IPS-15b (cell line): ENCODE measurements at regions not wholly inside any gene's neighbourhood (a gene's known extent, or its start where the extent isn't known, plus 50 kb on each side); places are given as distances from the start of the nearest gene placed in this dataset.

Source experiments
- H3K27me3 ChIP-seq: one replicate; pipeline ENCODE4 v1.6.1; 2013; ENCODE audit warnings: low read length; ENCODE audit not compliant: control insufficient read depth, insufficient read depth
- H3K36me3 ChIP-seq: one replicate; pipeline ENCODE4 v1.6.1; 2013; ENCODE audit warnings: low read length; ENCODE audit not compliant: control insufficient read depth, insufficient read depth
- H3K4me1 ChIP-seq: one replicate; pipeline ENCODE4 v1.6.1; 2013; ENCODE audit warnings: mild to moderate bottlenecking, low read length; ENCODE audit not compliant: control insufficient read depth, insufficient read depth
- H3K4me3 ChIP-seq: one replicate; pipeline ENCODE4 v1.5.1; 2013; ENCODE audit warnings: low read depth, low read length
- H3K9ac ChIP-seq: one replicate; pipeline ENCODE4 v1.6.1; 2013; ENCODE audit warnings: low read depth, mild to moderate bottlenecking, low read length
- H3K9me3 ChIP-seq: one replicate; pipeline ENCODE4 v1.6.1; 2013; ENCODE audit warnings: mild to moderate bottlenecking, low read length; ENCODE audit not compliant: control insufficient read depth, insufficient read depth

DNA sequence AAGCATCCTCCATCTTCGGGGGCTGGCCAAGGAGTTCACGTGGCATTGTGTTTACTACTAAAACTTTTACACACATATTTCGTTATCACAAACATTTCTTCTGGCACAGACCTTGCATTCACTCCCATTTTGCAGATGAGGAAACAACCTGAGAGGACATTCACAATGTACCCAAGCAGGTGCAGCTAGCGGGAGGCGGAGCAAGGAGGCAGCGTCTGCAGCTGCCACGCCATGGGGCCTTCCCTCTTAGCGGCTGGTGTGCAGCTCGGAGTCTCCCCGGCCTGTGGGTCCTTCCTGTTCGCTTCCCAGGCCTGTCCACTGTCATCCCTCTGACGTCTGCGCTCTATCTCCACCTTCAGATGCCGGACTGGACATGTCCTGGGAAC is 807.8 kb downstream of the TBC1D22A start:
- no peaks in the 10 kb centered on the region for H3K27me3 ChIP-seq
- no peak overlapping the region for H3K4me3 ChIP-seq
- no peaks in the 10 kb centered on the region for H3K36me3 ChIP-seq
- H3K9me3 ChIP-seq, result peaks cover 27% of the 10 kb centered on the region
- no peaks in the 10 kb centered on the region for H3K4me1 ChIP-seq
- H3K9ac ChIP-seq, result no peak overlapping the region

DNA sequence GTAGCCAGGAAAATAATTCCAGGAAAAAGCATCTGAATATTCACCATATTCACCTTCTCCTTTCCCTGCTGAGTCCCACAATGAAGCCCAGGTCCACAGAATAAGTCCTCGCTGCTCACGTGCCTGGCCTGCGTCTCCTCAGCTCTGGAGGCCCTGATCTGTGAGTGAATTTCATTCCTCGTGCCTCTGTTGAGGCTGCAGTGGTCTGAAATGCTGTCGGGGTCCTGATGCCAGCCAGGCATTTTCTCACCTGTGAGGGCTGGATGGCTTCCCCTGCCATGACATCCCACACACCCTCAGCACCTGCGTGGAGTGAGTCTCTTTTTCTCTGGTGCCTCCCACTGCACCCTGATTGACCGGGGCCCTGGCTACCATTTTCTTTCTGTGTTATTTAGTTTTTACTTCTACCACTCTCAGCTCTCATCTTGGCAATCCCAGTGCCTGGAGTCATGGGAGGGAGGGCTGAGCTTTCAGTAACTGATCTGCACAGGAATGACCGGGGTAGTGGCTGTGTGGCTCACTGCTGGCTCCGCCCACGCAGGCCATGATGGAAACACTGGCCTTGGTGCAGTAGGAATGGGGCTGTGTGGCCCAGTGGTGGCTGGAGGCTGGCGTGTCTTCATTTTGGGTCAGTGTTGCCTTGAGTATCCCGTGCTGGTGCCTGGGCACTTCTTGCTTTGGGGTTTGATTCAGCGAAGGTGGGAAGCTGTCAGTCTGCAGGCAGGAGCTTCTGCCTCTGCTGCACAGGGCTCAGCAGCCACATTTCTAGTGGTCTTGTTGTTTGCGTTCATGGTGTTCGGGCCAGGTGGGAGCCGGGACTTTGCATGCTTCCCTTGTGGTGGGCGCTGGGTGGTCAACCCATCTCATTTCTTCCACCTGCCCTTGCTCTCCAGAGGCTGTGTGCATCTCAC is 807.2 kb downstream of the TBC1D22A start:
- no peaks in the 10 kb centered on the region for H3K4me1 ChIP-seq
- H3K4me3 ChIP-seq, result no peak overlapping the region
- H3K9ac ChIP-seq, result no peak overlapping the region
- peaks cover 27% of the 10 kb centered on the region for H3K9me3 ChIP-seq
- no peaks in the 10 kb centered on the region for H3K36me3 ChIP-seq
- H3K27me3 ChIP-seq, result no peaks in the 10 kb centered on the region

- H3K9ac ChIP-seq, result no peak overlapping the region
- H3K4me1 ChIP-seq, result no peaks in the 10 kb centered on the region
- peaks cover 20% of the 10 kb centered on the region for H3K9me3 ChIP-seq
- H3K4me3 ChIP-seq, result no peak overlapping the region
- no peaks in the 10 kb centered on the region for H3K36me3 ChIP-seq
- H3K27me3 ChIP-seq, result no peaks in the 10 kb centered on the region
Measured at GRCh38 chr22:47568700-47569099, 806.2 kb downstream of the TBC1D22A start.

DNA sequence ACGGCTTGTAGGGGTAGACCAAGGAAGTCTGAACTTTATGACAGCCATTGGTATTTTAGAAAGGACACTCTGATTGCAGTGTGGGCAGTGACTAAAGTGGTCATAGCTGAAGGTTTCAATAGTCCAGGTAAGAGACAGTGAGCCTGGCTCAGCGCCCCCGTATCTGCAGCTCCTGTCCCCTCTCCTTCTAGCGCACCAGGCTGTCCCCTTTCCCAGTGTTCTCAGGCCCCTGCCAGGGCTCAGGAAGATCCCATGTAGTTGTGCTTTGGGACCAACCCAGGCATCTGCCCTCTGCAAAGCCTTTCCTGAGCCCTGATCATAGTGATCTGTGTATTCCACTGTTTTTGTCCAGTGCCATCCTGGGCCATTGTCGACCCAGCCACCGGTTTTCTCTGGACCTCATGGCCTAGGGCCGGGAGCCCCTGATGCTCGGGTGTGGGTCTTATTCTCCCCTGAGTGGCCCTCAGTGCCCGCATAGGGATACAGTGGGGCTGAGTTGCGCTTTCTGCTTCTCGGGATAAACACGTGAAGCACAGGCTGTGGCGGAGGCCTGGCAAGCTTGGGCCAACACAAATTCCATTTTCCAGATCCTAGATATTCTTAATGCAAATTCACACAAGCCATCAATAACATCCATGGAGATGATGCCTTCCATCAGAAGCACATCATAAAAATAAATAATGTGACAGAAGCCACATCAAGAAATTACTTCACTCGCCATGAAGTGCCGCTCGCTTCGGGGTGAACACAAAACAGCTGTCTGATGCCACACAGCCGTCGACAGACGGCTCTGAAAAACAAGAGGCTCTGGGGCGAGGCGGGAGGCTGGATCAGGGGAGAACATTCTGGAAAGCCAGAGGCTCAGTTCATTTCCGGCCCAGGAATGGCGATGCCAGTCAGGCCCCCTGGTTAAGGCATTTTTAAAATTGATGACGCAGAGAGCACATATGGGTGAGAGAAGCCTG is 805.0 kb downstream of the TBC1D22A start:
- Histone ChIP-seq H3K9ac (no peak overlapping the region), H3K4me3 (no peak overlapping the region), H3K36me3 (no peaks in the 10 kb centered on the region), H3K27me3 (no peaks in the 10 kb centered on the region), H3K4me1 (no peaks in the 10 kb centered on the region), H3K9me3 (peaks cover 20% of the 10 kb centered on the region)

DNA sequence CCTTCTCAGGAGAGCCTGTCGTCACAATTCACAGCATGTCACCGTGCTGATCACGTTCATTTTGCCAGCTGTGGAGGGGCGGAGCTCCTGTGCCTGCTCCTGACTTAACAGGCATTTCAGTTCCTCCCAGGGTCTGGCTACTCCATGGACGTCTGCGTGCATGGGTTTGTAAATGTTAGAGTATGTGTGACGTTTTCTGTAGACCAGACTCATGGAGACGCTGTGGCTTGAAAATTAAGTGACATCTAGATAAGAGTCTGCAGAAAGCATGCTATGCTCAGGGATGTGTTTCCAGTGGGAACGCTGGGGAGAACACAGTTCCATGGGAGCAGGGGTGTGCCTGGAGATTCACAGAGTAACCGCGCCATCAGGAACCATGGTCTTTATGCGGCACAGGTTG is 804.0 kb downstream of the TBC1D22A start:
- Histone ChIP-seq H3K4me3 (no peak overlapping the region), H3K4me1 (no peaks in the 10 kb centered on the region), H3K36me3 (no peaks in the 10 kb centered on the region), H3K27me3 (no peaks in the 10 kb centered on the region), H3K9me3 (peaks cover 16% of the 10 kb centered on the region), H3K9ac (no peak overlapping the region)

GRCh38 chr22:47565607-47566006 is 803.2 kb downstream of the TBC1D22A start:
- no peaks in the 10 kb centered on the region for H3K4me1 ChIP-seq
- H3K4me3 ChIP-seq, result no peak overlapping the region
- no peaks in the 10 kb centered on the region for H3K36me3 ChIP-seq
- no peak overlapping the region for H3K9ac ChIP-seq
- H3K27me3 ChIP-seq, result no peaks in the 10 kb centered on the region
- H3K9me3 ChIP-seq, result peaks cover 14% of the 10 kb centered on the region

- no peak overlapping the region for H3K9ac ChIP-seq
- no peaks in the 10 kb centered on the region for H3K27me3 ChIP-seq
- no peaks in the 10 kb centered on the region for H3K4me1 ChIP-seq
- H3K9me3 ChIP-seq, result peaks cover 12% of the 10 kb centered on the region
- H3K36me3 ChIP-seq, result no peaks in the 10 kb centered on the region
- no peak overlapping the region for H3K4me3 ChIP-seq
Measured at GRCh38 chr22:47564651-47565434, 802.4 kb downstream of the TBC1D22A start.

DNA sequence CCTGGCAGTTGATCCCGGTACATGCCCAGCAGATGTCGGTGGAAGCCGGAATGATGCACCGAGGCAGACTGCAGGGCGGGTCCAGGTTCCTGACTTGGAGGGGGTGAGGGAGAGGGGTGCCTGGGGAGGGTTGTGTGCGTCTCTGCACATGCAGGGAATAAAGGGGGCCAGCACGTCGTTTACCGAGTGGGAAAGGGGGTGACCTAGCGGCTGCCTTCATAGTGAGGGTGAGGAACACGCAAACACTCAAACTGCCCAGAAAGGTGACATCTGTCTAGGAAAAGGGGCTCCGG is 801.7 kb downstream of the TBC1D22A start:
- Histone ChIP-seq H3K9me3 (peaks cover 14% of the 10 kb centered on the region), H3K4me3 (no peak overlapping the region), H3K9ac (no peak overlapping the region), H3K36me3 (no peaks in the 10 kb centered on the region), H3K4me1 (no peaks in the 10 kb centered on the region), H3K27me3 (no peaks in the 10 kb centered on the region)

DNA sequence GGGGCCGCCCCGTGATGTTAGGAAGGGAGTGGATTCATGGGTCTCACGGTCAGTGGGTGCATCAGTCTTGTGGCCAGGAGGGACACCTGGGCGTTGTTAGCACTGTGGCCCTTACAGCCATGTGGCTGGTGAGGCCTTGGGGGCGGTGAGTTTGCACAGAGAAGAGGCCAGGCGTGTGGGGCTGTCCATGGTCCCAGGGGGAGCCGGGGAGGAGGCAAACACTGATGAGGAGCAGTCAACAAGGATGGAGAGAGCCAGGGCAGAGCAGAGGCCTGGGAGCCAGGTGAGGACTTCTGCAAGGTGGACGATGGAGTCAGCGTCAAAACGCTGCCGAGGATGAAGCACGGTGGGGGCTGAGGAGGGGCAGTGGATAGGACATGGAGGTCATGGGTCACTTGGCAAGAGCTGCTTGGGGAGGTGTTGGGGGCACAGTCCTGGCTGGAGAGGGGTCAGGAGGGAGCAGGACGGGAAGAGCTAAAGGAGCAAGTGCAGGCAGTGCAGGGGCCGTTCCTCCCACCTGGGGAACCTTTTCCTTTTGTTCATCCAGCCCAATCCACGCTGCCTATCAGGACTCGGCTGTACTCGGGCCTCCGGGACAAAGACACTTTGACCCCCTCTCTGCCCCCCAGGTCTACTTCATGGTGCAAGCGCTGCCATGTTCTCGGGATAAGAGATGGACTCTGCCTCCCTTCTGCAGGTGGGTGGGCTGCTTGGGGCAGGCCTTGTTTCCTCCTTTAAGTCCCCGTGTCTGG is 801.1 kb downstream of the TBC1D22A start:
- no peaks in the 10 kb centered on the region for H3K36me3 ChIP-seq
- peaks cover 19% of the 10 kb centered on the region for H3K9me3 ChIP-seq
- H3K4me3 ChIP-seq, result no peak overlapping the region
- no peaks in the 10 kb centered on the region for H3K4me1 ChIP-seq
- no peaks in the 10 kb centered on the region for H3K27me3 ChIP-seq
- no peak overlapping the region for H3K9ac ChIP-seq

DNA sequence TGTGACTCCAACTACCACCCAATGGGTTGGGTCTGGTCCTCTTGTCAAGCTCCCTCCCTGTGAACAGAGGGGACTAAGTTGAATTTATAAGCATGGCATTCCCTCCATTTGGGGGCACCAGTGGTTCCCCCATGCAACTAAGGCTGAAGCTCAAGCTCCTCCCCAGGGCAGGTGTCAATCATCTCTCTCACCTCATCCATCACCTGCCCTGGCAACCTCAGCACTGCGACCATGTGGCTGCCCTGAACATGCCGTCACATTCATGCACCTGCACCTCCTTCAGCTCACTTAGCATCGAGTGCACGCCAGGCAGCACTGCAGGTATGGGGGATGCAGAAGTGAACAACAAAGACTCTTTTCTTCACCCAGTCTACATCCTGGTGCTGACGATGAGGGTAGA is 799.3 kb downstream of the TBC1D22A start:
- Histone ChIP-seq H3K9ac (no peak overlapping the region), H3K9me3 (peaks cover 16% of the 10 kb centered on the region), H3K4me1 (no peaks in the 10 kb centered on the region), H3K36me3 (no peaks in the 10 kb centered on the region), H3K4me3 (no peak overlapping the region), H3K27me3 (no peaks in the 10 kb centered on the region)

- Histone ChIP-seq H3K4me3 (no peak overlapping the region), H3K27me3 (no peaks in the 10 kb centered on the region), H3K36me3 (no peaks in the 10 kb centered on the region), H3K9me3 (peaks cover 10% of the 10 kb centered on the region), H3K4me1 (no peaks in the 10 kb centered on the region), H3K9ac (no peak overlapping the region)
Measured at GRCh38 chr22:47561115-47561675, 798.7 kb downstream of the TBC1D22A start.
